Tibial nerve (tissue), 3 donors: ENCODE measurements at regions not wholly inside any gene's neighbourhood (a gene's known extent, or its start where the extent isn't known, plus 50 kb on each side); places are given as distances from the start of the nearest gene placed in this dataset.

ENCODE experiments used
- POLR2A ChIP-seq, 2 donors: fragments of 450-650 bp; IDR thresholded peaks; one replicate each; pipeline ENCODE4 v1.6.1; 2017; ENCODE audit warnings: antibody characterized with exemption in 2 of 2, mild to moderate bottlenecking in 2 of 2, moderate library complexity in 2 of 2
- TF ChIP-seq, protein P1 (sequence below), 5 experiments: fragments of 200-600 bp in 3 of 5; fragments of 450-650 bp in 2 of 5; sonication (generic) in 3 of 5; IDR thresholded peaks; one replicate each; pipeline ENCODE4 v1.5.1; 2016 to 2019; ENCODE audit warnings: antibody characterized with exemption in 5 of 5, mild to moderate bottlenecking in 3 of 5, moderate library complexity in 2 of 5

DNA sequence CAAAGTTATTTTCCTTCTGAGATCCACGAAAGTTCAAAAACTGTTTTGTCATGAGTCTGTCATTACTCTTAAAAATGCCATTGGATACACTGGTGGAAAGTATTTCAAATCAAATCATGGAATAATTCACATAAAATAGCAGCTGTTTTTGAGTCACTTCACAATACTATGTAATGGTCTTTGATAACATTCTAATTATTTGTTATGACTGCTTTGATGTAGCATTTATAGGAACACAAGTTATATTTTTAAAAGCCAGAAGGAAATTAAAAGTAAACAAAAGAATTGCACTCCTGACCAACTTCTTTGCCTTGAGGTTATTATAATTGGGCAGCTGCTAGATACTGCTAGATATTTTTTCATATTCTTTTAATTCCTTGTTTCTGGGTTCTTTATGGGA, 473.2 kb downstream of the CCER1 start:
- TF ChIP-seq, protein P1, sequence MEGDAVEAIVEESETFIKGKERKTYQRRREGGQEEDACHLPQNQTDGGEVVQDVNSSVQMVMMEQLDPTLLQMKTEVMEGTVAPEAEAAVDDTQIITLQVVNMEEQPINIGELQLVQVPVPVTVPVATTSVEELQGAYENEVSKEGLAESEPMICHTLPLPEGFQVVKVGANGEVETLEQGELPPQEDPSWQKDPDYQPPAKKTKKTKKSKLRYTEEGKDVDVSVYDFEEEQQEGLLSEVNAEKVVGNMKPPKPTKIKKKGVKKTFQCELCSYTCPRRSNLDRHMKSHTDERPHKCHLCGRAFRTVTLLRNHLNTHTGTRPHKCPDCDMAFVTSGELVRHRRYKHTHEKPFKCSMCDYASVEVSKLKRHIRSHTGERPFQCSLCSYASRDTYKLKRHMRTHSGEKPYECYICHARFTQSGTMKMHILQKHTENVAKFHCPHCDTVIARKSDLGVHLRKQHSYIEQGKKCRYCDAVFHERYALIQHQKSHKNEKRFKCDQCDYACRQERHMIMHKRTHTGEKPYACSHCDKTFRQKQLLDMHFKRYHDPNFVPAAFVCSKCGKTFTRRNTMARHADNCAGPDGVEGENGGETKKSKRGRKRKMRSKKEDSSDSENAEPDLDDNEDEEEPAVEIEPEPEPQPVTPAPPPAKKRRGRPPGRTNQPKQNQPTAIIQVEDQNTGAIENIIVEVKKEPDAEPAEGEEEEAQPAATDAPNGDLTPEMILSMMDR (IDR thresholded peaks at IDR 0.05) = no peak
- TF ChIP-seq POLR2A (IDR thresholded peaks at IDR 0.05) = no peak
